HuH-7 (cell line): ENCODE measurements at regions not wholly inside any gene's neighbourhood (a gene's known extent, or its start where the extent isn't known, plus 50 kb on each side); places are given as distances from the start of the nearest gene placed in this dataset.
"Not testable (repeated sequence)": the region's sequence is repeated elsewhere in the genome, so short reads cannot be mapped to it uniquely, and the experiment has no call there.

Experiments
- DNase-seq: peaks from one replicate; pipeline ENCODE4 v3.0.0; 2011; ENCODE audit warnings: low spot score

DNA sequence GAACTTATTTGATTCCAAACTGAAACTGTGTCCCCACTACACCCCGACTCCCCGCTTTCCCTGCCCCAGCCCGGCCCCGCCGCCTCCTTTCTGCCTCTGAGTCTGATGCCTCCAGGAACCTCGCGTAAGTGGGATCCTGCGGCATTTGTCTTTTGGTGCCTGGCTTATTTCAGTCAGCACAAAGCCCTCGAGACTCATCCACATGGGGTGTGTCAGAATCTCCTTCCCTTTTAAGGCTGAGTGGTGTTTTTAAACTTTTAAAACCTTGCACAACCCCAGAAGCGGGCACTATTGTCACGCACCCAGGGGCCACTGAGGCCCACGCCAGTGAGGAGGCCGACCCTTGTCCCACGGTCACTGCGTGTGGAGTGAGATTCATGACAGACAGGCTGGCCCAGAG, 206.9 kb downstream of the NPIPB11 start:
- not testable (repeated sequence) for DNase-seq

GRCh38 chr16:29198731-29199521, 207.6 kb downstream of the NPIPB11 start:
- no peak for DNase-seq

DNA sequence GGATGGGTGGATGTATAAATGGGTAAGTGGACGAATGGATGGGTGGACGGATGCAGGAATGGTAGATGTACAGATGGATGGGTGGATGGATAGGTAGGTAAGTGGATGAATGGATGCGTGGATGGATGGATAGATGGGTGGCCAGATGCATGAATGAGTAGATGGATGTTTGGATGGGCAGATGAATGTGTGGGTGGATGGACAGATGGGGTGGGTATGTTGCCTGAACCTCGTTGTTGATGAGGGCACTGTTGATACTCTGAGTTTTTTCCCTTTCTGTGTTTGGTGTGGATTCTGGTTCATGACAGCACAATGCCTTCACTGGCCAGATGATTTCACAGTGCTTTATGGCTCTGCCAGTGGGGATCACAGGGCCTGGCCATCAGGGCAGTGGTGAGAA, 208.3 kb downstream of the NPIPB11 start:
- DNase-seq: no peak

GRCh38 chr16:29197494-29198100, 208.9 kb downstream of the NPIPB11 start:
- not testable (repeated sequence) for DNase-seq

GRCh38 chr16:29196746-29197145, 209.8 kb downstream of the NPIPB11 start:
- DNase-seq: not testable (repeated sequence)

- DNase-seq: not testable (repeated sequence)
These were observed 210.4 kb downstream of the LAT start for GRCh38 chr16:29195116-29195872.

GRCh38 chr16:29194185-29194844, 209.5 kb downstream of the LAT start:
- DNase-seq: not testable (repeated sequence)

- not testable (repeated sequence) for DNase-seq
These were observed 208.8 kb downstream of the LAT start for GRCh38 chr16:29193634-29194033.

DNA sequence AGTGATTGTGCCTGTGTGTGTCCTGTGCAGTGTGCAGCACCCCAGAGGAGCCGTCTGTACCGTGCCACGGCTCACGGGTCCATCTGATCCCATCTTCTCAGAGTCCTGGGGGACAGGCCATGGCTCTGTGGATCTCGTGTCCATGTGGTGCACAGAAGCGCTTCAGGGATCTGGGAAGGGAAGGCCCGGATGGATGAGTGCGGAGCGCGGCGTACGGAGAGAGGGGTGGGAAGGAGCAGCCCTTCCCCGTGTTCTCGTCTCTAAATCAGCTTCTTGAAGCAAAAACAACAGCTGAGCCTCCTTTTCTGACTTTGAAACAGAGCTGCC, 208.4 kb downstream of the LAT start:
- not testable (repeated sequence) for DNase-seq

GRCh38 chr16:29192329-29193247, 207.7 kb downstream of the LAT start:
- DNase-seq: peak; percentile 23

DNA sequence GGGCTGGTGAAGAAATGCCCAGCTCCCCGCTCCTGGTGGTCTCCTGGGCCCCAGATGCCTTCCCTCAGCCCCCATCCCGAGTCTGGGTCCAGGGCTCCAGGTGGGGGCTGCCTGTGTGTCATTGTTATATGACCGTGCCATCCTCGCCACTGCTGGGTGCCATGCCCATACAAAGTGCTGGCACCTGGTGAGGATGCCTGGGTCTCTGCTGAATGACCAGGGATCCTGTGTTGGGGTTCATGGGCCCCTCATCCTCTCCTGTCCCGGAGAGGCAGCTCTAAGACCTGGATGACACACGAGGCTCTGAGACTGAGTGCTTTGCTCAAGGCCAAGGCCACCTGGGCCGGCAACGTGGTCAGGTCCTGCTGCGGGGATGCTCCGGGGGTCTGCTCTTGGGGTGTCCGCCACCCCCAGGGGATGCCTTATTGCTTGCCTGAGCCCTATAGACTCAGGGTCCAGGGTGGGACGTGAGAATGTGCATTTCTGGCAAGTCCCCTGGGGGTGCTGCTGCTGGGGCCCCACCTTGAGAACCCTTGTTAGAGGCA, 206.9 kb downstream of the LAT start:
- DNase-seq: not testable (repeated sequence)

DNA sequence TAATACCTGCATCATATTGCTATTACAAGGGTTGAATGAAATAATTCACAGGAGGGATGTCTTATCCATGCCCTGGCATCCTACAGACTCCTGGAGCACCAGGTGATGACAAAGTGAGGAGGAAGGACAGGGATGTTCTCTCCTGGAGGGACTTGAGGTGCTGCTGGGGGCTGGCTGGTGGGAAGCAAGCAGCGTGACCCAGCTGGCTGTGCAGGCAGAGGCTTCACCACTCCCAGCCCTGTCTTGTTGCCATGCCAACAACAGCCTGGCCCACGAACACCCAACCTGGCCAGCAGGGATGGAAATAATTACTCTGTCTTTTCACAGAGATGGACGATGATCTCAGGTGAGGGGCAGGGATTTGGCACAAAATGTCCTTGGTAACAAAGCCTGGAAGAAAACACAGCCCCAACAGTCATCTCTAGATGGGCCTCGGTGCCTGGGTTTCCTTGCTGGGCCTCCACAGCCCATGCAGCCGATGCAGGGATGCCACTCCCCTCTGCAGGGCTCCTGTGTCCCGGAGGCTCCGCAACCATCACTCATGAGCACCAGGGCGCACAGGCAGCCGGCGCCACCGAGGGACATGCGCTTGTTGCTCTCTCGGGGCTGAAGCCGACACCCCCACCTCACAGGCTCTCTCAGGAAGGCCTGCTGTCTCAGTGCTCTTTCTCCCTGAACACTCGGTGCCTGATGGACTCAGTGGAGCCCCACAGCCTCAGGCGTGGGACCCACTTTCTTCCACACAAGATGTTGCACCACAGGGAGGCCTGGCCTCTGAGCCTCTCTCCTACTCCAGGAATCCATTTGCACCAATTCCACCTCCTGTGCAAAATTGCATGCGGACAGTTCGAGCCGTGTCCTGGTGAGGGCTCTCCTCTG, 205.9 kb downstream of the LAT start:
- not testable (repeated sequence) for DNase-seq

DNA sequence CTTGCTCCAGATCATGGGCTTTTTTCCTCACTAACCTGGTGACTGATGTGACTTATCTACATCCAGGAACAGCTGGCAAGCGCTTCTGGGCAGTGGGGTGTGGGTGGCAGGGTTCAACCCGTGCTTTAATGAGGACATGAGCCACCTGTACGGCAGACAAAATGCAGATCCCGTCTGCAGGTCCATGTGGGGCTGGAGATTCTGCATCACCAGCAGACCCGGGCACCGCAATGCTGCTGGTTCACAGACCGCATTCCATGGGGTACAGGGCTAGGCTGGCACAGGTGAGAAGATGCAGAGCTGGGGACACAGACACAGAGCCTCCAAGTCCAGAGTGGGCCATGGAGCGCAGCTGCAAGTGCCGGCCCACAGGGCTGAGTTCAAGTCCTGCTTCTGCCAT, 204.0 kb downstream of the LAT start:
- DNase-seq: not testable (repeated sequence)

DNA sequence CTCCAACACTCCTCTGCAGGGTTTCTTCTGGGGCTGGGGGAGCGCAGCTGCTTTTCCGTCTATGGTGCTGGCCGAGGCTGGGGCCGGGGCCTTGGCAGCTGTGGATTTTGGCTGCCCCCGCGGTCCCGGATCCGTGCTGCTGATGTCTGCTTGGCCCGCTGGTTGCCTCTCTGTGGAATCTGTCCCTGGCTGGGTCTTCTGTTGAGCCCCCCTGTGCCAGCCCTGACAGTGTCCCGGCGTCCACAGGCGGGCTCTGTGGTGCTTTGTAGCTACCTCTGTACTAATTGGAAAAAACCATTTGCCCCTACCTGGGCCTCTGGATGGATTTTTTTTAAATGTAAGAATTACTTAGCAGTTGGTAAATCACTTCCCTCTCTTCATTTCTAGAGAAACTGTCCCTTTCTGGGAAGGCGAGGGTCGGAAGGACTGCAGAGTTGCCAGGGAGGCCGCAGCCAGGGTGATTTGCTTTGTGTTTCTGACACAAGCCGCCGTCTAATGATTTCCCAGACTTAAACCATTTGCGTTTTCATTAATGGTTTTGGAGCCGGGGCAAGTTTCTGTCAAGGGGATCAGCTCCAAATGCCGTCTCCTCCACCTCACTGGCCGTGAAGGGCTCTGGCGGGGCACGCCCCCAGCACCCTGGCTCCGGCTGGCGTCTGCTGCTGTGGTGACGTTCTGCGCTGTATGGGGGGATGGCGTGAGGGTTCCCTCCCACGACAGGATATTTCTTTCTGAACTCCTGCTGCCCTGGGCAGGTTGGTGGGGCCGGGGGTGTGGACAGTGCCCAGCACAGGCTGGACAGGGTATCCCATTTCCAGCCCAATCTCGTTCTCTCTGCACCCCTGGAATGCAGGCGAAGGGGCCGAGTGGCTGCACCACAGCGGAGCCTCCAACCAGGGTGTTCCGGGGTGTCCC, 201.7 kb downstream of the LAT start:
- not testable (repeated sequence) for DNase-seq

GRCh38 chr16:29185872-29186271, 201.0 kb downstream of the LAT start:
- DNase-seq: not testable (repeated sequence)

DNA sequence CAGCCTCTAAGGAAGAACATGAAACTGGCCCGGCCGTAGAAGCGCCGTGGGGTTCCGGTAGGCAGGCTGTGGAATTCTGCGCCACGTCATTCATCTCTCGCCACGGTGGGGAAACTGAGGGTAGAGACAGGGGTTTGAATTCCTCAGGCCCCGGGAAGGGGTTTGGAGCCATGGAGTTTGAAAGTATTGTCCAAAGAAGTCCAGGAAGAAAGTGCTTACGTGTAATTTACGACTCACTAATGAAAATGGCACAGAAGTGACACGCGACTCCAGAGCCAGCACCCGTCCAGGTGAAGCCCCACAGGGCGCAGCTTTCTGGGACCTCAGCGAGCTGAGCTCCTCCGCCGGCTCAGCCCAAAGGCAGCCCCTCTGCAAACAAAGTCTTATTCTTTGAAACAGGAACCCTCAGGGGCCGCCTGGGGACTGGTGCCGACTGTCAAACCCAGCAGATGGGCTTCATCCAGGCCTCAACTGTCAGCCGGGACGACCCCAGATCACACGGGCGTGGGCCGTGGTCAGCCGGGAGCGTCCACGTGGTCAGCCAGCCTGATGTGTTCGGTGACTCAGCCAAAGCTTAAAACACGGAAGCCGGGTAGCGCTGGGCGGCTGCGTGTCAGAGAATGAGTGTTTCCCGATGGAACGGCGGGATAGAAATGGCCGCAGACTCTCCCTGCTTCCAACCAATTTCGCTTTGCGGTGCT, 200.0 kb downstream of the LAT start:
- DNase-seq: not testable (repeated sequence)

DNA sequence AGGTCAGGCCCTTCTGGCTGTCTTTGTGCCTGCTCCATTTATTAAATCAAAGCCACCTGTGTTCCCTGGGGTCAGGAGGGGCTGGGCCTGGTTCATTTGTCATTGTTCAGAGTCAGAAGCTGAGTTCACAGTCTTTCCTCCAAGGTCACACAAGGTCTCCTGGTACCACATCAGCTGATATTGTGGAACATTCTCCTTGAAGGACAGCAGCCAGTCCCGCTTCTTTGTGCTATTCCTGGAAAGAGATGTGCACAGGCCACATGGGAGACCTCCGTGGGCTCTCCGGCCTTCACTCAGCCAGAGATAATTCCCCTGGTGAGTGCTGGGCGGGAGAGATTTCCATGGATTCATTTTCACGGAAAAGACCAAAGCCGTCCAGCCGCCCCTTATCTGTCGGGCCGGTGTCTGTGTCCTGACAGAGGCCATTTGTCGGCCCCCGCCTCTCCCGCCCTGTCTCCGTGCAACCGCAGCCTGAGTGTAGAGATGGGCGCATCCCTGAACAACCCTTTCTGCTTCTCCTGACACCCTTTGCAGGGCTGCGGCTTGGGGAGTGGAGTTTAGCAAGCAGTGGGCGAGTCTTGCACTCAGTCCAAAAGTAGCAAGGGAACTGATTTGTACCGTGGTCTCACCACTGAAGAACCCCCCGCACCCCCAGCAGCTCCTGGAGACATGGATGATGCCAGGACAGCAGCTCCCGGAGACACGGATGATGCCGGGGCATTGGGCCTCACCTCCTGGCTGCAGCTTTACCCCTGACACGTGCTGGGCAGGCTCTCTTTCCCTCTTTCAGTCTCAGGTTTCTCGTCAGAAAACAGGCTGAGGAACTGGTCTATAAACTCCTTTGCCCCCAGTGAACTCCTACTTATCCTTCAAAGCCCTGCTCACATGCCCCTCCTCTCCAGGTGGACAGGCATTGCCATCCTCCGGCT, 198.4 kb downstream of the LAT start:
- DNase-seq: not testable (repeated sequence)
